ENCODE measurements at regions not wholly inside any gene's neighbourhood (a gene's known extent, or its start where the extent isn't known, plus 50 kb on each side); places are given as distances from the start of the nearest gene placed in this dataset.

DNA sequence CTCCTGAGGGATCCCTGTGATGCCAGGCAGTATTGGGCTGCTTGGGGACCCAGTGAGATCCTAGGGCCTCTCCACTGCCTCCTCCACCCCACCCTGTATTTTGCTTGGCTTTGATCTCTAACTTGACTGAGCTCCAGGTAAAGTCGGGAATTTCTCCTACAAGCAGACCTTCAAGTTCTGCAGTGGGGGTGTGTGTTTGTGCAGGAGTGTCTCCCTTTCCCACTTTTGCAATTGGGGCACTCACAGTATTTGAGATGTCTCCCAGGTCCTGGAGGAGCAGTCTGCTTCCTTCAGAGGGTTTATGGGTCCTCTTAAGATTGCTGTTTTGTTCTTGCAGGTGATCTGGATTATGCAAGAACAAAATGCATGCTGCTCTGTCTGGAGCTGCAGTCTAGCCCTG is 68.9 kb downstream of the ALG10B start:
- TF ChIP-seq, protein P1, sequence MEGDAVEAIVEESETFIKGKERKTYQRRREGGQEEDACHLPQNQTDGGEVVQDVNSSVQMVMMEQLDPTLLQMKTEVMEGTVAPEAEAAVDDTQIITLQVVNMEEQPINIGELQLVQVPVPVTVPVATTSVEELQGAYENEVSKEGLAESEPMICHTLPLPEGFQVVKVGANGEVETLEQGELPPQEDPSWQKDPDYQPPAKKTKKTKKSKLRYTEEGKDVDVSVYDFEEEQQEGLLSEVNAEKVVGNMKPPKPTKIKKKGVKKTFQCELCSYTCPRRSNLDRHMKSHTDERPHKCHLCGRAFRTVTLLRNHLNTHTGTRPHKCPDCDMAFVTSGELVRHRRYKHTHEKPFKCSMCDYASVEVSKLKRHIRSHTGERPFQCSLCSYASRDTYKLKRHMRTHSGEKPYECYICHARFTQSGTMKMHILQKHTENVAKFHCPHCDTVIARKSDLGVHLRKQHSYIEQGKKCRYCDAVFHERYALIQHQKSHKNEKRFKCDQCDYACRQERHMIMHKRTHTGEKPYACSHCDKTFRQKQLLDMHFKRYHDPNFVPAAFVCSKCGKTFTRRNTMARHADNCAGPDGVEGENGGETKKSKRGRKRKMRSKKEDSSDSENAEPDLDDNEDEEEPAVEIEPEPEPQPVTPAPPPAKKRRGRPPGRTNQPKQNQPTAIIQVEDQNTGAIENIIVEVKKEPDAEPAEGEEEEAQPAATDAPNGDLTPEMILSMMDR (IDR thresholded peaks at IDR 0.05), result no peak
- TF ChIP-seq POLR2A (IDR thresholded peaks at IDR 0.05), result no peak
